Psoas muscle (tissue), 7 donors: ENCODE measurements at regions not wholly inside any gene's neighbourhood (a gene's known extent, or its start where the extent isn't known, plus 50 kb on each side); places are given as distances from the start of the nearest gene placed in this dataset.
A peak's percentile ranks its signal among the peaks of the same experiment; 100 is the strongest.

Experiments
- ATAC-seq, 4 donors: fragments of 200-7000 bp; cut with Tn5 transposase; one replicate each; pipeline ENCODE4 v1.9.1; 2020; ENCODE audit warnings: moderate library complexity in 3 of 4, mild to moderate bottlenecking in 2 of 4
- DNase-seq, 2 donors: peaks; one replicate each; pipeline ENCODE4 v3.0.0-alpha.2; 2020
- H3K27ac ChIP-seq: fragments of 200-600 bp; one replicate; pipeline ENCODE4 v1.8.0; 2022
- H3K27me3 ChIP-seq, 3 donors: fragments of 200-600 bp in 1 of 3; one replicate each; pipeline versions ENCODE4 v1.6.1 to v1.8.0; 2013 to 2022; ENCODE audit warnings: low read length in 2 of 3, mild to moderate bottlenecking in 2 of 3, moderate library complexity in 1 of 3; ENCODE audit not compliant: insufficient read depth in 3 of 3
- H3K36me3 ChIP-seq, 2 donors: fragments of 200-600 bp in 1 of 2; one replicate each; pipeline versions ENCODE4 v1.6.1 to v1.8.0; 2013 to 2022; ENCODE audit warnings: low read depth in 1 of 2, mild to moderate bottlenecking in 1 of 2, moderate library complexity in 1 of 2; ENCODE audit not compliant: insufficient read depth in 1 of 2
- H3K4me1 ChIP-seq: fragments of 200-600 bp; one replicate; pipeline ENCODE4 v1.8.0; 2022
- H3K4me3 ChIP-seq: fragments of 200-600 bp; one replicate; pipeline ENCODE4 v1.8.0; 2022; ENCODE audit warnings: mild to moderate bottlenecking
- H3K9me3 ChIP-seq: fragments of 200-600 bp; one replicate; pipeline ENCODE4 v1.8.0; 2022
- CTCF ChIP-seq: fragments of 200-600 bp; IDR thresholded peaks from one replicate; pipeline ENCODE4 v1.8.0; 2022; ENCODE audit warnings: antibody characterized with exemption
- WGBS, 3 donors: extraction: QIAGEN DNeasy Blood & Tissue Kit; methylation state at CpG; one replicate each; pipeline versions ENCODE4 v1.1.6 to v1.1.7; 2013; 5-methylcytosine and 5-hydroxymethylcytosine counted together
- intact Hi-C, 2 donors: fragments of 100-400 bp; cut with DNase I; formaldehyde crosslinking; loops; one replicate each; pipeline versions ENCODE4 v1.11.0 to v1.14.2; 2022
- donor health status: healthy with polysubstance abuse.
- donor health status: DM: no; HTN: no; CAD: no; lungs with moderate emphysema.
- donor health status: Bipolar disorder and iron deficiency.
- donor health status: healthy.
- donor health status: DM: yes; HTN: yes; CAD: no.
- donor health status: DM: no; HTN: no; CAD: no.
- donor health status: DM: yes; HTN: yes; CAD: no.

- WGBS, 3 donors: 27 to 43% (median 35%) methylated on average over 5 of the region's 5 CpGs
- Histone ChIP-seq H3K36me3 (no peaks in the 10 kb centered on the region), H3K4me1 (no peaks in the 10 kb centered on the region), H3K4me3 (peak overlapping the region; percentile 28), H3K27ac (no peak overlapping the region), H3K9me3 (no peaks in the 10 kb centered on the region), H3K27me3 (no peaks in the 10 kb centered on the region)
- intact Hi-C loops: no loop called here
- DNase-seq (peak in 1 of 2 donors; percentile 6), ATAC-seq (peak; percentile 75 to 93 (median 88))
- no peak for TF ChIP-seq CTCF
Observed at GRCh38 chr6:141326426-141326825, 806.3 kb upstream of the GJE1 start.

GRCh38 chr6:141321493-141322347 is 811.0 kb upstream of the GJE1 start:
- H3K27me3 ChIP-seq: no peaks in the 10 kb centered on the region
- no peaks in the 10 kb centered on the region for H3K36me3 ChIP-seq
- no peak overlapping the region for H3K27ac ChIP-seq
- H3K4me1 ChIP-seq: no peaks in the 10 kb centered on the region
- H3K4me3 ChIP-seq: no peak overlapping the region
- intact Hi-C loops: no loop called here
- 58 to 70% (median 67%) methylated on average over 5 of the region's 5 CpGs for WGBS, 3 donors
- no peak for TF ChIP-seq CTCF
- no peak for DNase-seq
- no peak for ATAC-seq
- H3K9me3 ChIP-seq: no peaks in the 10 kb centered on the region

GRCh38 chr6:141316236-141316635 is 816.5 kb upstream of the GJE1 start:
- whole genome bisulfite sequencing, 3 donors: 91 to 93% (median 92%) methylated on average over 5 of the region's 5 CpGs
- no peak overlapping the region for H3K4me3 ChIP-seq
- H3K27me3 ChIP-seq: no peaks in the 10 kb centered on the region
- no peaks in the 10 kb centered on the region for H3K36me3 ChIP-seq
- ATAC-seq (no peak), DNase-seq (no peak)
- no peak for TF ChIP-seq CTCF
- H3K9me3 ChIP-seq: no peaks in the 10 kb centered on the region
- intact Hi-C loops: loop anchor here in 1 of 2 donors (5.0 kb wide), 1 partner anchor 406 kb away; no protein-coding TSS in a partner anchor
- H3K4me1 ChIP-seq: no peaks in the 10 kb centered on the region
- no peak overlapping the region for H3K27ac ChIP-seq

GRCh38 chr6:141313986-141314385 is 818.7 kb upstream of the GJE1 start:
- intact Hi-C loops: loop anchor here in 1 of 2 donors (5.0 kb wide), 1 partner anchor 248 kb away; no protein-coding TSS in a partner anchor
- no peak for TF ChIP-seq CTCF

More at GRCh38 chr6:141313986-141314385, 818.7 kb upstream of the GJE1 start:
- ATAC-seq: no peak
- Histone ChIP-seq H3K27ac (no peak overlapping the region), H3K4me3 (no peak overlapping the region), H3K36me3 (no peaks in the 10 kb centered on the region), H3K9me3 (no peaks in the 10 kb centered on the region), H3K27me3 (no peaks in the 10 kb centered on the region), H3K4me1 (no peaks in the 10 kb centered on the region)
- no peak for DNase-seq
- 30 to 31% (median 31%) methylated on average over 1 of the region's 1 CpG for WGBS, 3 donors
